CD4-positive, alpha-beta T cell treated with Interleukin-1 beta for 1 hour (primary cell): ENCODE measurements at regions not wholly inside any gene's neighbourhood (a gene's known extent, or its start where the extent isn't known, plus 50 kb on each side); places are given as distances from the start of the nearest gene placed in this dataset.
"Not testable (repeated sequence)": the region's sequence is repeated elsewhere in the genome, so short reads cannot be mapped to it uniquely, and the experiment has no call there.

Source experiments
- DNase-seq, 2 donors: peaks; one replicate each; pipeline ENCODE4 v3.0.0-alpha.2; 2020 to 2022

- no peak for DNase-seq
Observed at GRCh38 chr16:58831386-58831785, 97.3 kb upstream of the GOT2 start.

DNA sequence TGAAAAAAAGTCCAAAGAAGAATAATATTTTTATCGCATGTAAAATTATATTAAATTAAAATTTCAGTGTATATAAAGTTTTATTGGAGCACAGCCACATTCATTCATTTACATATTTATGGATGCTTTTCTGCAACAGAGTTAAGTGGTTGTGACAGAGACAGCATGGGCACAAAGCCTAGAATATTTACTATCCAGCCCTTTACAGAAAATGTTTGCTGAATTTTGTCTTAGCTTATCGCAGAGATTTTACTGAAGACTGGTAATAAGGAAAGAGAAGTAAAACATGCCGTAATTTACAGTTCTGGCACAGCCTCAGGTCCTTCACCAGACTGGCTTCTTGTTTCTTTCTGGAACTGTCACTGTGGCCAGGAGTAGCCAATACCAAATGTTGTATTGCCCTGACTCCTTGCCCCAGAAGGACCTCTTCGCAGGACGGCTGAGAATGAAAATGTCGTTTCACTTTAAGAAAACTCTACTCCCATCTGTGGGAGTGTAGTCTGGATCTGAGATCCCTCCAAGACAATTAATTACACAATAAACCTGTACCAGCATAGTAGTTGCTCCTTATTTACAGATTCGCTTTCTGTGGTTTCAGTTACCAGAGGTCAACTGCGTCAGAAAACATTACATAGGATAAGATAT is 94.9 kb upstream of the GOT2 start:
- DNase-seq, result no peak

DNA sequence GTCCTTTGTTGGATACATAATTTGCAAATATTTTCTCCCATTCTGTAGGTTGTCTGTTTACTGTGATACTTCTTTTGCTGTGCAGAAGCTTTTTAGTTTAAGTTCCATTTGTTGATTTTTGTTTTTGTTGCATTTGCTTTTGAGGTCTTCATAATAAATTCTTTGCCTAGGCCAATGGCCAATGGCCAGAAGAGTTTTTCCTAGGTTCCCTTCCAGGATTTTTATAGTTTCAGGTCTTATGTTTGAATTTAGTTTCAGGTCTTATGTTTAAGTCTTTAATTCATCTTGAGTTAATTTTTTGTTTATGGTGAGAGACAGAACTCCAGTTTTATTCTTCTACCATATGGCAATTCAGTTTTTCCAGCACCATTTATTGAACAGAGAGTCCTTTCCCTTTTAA is 90.1 kb upstream of the GOT2 start:
- DNase-seq, result no peak

GRCh38 chr16:58821886-58822285 is 87.8 kb upstream of the GOT2 start:
- no peak for DNase-seq

DNA sequence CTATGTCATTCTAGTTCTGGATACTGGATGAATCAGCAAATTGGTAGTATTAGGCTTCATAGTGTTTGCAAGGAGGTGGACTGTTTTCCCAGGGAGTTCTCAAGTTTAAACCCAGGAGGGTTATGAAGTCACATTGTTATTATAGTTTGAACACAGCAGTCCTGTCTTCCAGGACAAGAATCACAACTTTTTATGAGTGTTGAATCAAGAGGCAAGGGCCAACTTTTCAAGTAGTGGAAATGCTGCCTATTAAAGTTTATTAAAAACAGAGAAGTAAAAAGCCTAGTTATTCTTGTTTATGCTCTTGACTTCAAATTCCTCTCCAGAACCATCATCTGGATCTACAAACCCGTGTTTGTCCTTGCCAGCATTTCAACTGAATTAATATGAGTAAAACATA is 86.3 kb upstream of the GOT2 start:
- DNase-seq, result no peak

GRCh38 chr16:58815181-58815888 is 81.2 kb upstream of the GOT2 start:
- DNase-seq, result no peak

DNA sequence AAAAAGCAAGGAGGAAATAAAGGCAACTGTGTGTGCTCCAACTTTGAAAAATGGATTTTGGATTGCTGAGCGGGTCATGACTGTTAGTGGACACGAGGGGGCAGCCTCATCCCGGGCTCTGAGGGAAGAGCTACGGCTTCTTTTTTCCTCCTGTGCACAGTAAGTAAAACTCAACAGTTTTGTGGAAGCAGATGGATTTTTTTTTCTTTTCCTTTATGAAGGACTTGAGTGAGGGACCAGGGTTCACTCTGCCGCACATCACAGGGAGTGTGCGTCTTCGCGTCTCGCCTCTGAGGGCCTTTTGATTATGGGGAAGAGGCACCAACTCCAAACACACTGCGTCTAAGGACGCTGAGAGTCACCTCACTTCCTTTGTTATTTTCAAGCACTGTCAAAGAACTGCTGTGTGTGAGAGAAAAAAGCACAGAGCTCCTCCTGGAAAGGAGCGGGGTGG is 80.3 kb upstream of the GOT2 start:
- peak; percentile 6 to 17 for DNase-seq

GRCh38 chr16:58809213-58809612 is 75.1 kb upstream of the GOT2 start:
- DNase-seq, result no peak

GRCh38 chr16:58807276-58807675 is 73.2 kb upstream of the GOT2 start:
- DNase-seq, result no peak

DNA sequence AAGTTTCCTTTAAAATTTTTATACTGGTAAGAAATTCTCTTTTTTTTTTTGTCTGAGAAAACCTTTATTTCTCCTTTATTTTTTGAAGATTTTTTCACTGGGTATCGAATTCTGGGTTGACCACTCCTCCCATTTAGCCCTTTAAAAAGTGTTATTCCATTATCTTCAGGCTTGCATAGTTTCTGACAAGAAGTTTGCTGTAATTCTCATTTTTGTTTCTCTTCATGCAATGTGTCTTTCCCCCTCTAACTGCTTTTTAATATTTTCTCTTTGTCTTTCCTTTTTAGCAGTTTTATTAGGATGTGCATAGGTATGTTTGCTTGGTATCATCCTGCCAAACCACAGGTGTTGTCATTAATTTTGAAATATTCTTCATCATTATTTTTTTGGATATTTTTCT is 67.7 kb upstream of the GOT2 start:
- DNase-seq, result no peak

- DNase-seq, result no peak
Observed at GRCh38 chr16:58797137-58797801, 63.2 kb upstream of the GOT2 start.

- no peak for DNase-seq
Observed at GRCh38 chr16:58793366-58793765, 59.2 kb upstream of the GOT2 start.

DNA sequence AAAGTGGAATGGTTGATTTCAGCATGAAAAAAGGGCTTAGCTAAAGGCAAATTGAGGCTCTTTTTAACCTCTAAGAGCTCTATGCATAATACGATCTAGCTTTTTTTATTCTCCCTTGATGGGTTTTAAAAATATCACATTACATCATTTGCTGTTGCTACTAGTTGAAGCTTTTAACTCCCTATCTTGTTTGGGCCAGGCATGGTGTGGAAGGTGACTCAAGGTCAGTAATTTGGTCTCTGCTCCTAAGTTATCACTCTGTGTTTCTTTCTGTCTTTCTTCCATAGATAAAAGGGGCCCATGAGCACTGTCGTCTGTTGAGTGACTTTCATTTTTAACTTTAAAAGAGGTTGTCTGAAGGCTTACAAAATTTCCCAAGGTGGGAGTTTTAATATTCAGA is 58.1 kb upstream of the GOT2 start:
- DNase-seq, result no peak

DNA sequence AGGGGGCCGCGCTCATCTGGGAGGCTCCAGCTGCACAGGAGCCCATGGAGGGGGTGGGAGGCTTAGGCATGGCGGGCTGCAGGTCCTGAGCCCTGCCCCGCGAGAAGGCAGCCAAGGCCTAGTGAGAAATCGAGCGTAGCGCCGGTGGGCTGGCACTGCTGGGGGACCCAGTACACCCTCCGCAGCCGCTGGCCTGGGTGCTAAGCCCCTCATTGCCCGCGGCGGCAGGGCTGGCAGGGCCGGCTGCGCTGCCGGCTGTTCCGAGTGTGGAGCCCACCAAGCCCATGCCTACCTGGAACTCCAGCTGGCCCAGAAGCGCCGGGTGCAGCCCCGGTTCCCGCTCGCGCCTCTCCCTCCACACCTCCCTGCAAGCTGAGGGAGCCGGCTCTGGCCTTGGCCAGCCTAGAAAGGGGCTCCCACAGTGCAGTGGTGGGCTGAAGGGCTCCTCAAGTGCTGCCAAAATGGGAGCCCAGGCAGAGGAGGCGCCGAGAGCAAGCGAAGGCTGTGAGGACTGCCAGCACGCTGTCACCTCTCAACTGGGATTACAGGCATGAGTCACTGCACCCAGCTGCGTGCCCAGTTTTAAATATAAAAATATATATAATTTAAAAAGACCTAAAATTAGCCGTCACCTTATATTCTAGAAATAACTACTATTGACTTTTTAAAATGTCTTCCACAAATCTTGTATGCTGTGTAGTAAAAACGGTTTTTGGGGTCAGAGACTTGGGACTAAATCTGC is 56.9 kb upstream of the GOT2 start:
- not testable (repeated sequence) for DNase-seq

DNA sequence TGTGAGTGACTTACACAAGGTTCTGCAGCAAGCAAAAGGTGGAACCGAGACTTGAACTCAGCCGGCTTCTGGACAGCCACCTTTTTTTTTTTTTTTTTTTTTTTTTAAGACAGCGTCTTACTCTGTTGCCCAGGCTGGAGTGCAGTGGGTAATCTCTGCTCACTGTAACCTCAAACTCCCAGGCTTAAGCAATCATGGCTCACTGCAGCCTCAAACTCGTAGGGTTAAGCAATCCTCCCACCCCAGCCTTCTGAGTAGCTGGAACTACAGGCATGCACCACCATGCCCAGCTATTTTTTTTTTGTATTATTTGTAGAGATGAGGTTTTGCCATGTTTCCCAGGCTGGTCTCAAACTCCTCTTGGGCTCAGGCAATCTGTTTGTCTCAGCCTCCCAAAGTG is 55.2 kb upstream of the GOT2 start:
- DNase-seq, result no peak
